ENCODE measurements at regions not wholly inside any gene's neighbourhood (a gene's known extent, or its start where the extent isn't known, plus 50 kb on each side); places are given as distances from the start of the nearest gene placed in this dataset.

GRCh38 chr9:135185060-135185459 lies 97.6 kb downstream of the OLFM1 start:
- POLR2A ChIA-PET, result no interaction called here
- intact Hi-C loops (cut with micrococcal nuclease; ENCODE audit: unreplicated experiment), result no loop called here
- no peaks in the 10 kb centered on the region for H3K4me1 ChIP-seq (ENCODE audit: control insufficient read depth, insufficient read depth, low read length)
- no peak for DNase-seq (ENCODE audit: low read depth, low spot score)
- H3K4me3 ChIP-seq (ENCODE audit: low read depth in 2 of 2, low read length in 2 of 2), result no peak overlapping the region
- no peaks in the 10 kb centered on the region for H3K36me3 ChIP-seq (ENCODE audit: control insufficient read depth, insufficient read depth, low read length)
- in situ Hi-C loops (cut with HindIII; ENCODE audit: low pct_unique_long_range_greater_than_20kb, low sequenced_read_pairs), result no loop called here
- ATAC-seq, result no peak
- TF ChIP-seq REST (IDR thresholded peaks at IDR 0.05; ENCODE audit: insufficient read depth in 1 of 2, low read depth in 2 of 2, low read length in 1 of 2), result no peak
- no peak for TF ChIP-seq CTCF (IDR thresholded peaks at IDR 0.05)
- TF ChIP-seq TCF7L2 (IDR thresholded peaks at IDR 0.05; ENCODE audit: low read depth, low read length), result no peak
- TF ChIP-seq POLR2AphosphoS5 (IDR thresholded peaks at IDR 0.05; ENCODE audit: low read depth, low read length), result no peak
- TF ChIP-seq SIN3A (IDR thresholded peaks at IDR 0.05; ENCODE audit: borderline replicate concordance, insufficient read depth, low read depth, low read length), result no peak
- no TSS peak for BruUV-seq (replicated peaks)
- no peak overlapping the region for H3K27ac ChIP-seq (ENCODE audit: low read length)
- no peaks in the 10 kb centered on the region for H3K27me3 ChIP-seq (ENCODE audit: control insufficient read depth, insufficient read depth, low read length)
- H3K9me3 ChIP-seq (ENCODE audit: control insufficient read depth, insufficient read depth, low read depth, low read length), result no peaks in the 10 kb centered on the region
- CTCF ChIA-PET, result no interaction called here

GRCh38 chr9:135186248-135187164 lies 99.0 kb downstream of the OLFM1 start:
- Histone ChIP-seq H3K4me3 (ENCODE audit: low read depth in 2 of 2, low read length in 2 of 2) (no peak overlapping the region), H3K9me3 (ENCODE audit: control insufficient read depth, insufficient read depth, low read depth, low read length) (no peaks in the 10 kb centered on the region), H3K27me3 (ENCODE audit: control insufficient read depth, insufficient read depth, low read length) (no peaks in the 10 kb centered on the region), H3K27ac (ENCODE audit: low read length) (no peak overlapping the region), H3K4me1 (ENCODE audit: control insufficient read depth, insufficient read depth, low read length) (no peaks in the 10 kb centered on the region), H3K36me3 (ENCODE audit: control insufficient read depth, insufficient read depth, low read length) (no peaks in the 10 kb centered on the region)
- no TSS peak for BruUV-seq (replicated peaks)
- intact Hi-C loops (cut with micrococcal nuclease; ENCODE audit: unreplicated experiment), result no loop called here
- DNase-seq (ENCODE audit: low read depth, low spot score), result no peak
- no peak for TF ChIP-seq REST (IDR thresholded peaks at IDR 0.05; ENCODE audit: insufficient read depth in 1 of 2, low read depth in 2 of 2, low read length in 1 of 2)
- no peak for TF ChIP-seq CTCF (IDR thresholded peaks at IDR 0.05)
- TF ChIP-seq SIN3A (IDR thresholded peaks at IDR 0.05; ENCODE audit: borderline replicate concordance, insufficient read depth, low read depth, low read length), result no peak
- no peak for TF ChIP-seq TCF7L2 (IDR thresholded peaks at IDR 0.05; ENCODE audit: low read depth, low read length)
- TF ChIP-seq POLR2AphosphoS5 (IDR thresholded peaks at IDR 0.05; ENCODE audit: low read depth, low read length), result no peak
- POLR2A ChIA-PET, result no interaction called here
- CTCF ChIA-PET, result no interaction called here
- no peak for ATAC-seq
- in situ Hi-C loops (cut with HindIII; ENCODE audit: low pct_unique_long_range_greater_than_20kb, low sequenced_read_pairs), result no loop called here
